ENCODE measurements at regions not wholly inside any gene's neighbourhood (a gene's known extent, or its start where the extent isn't known, plus 50 kb on each side); places are given as distances from the start of the nearest gene placed in this dataset.
"Not testable (repeated sequence)": the region's sequence is repeated elsewhere in the genome, so short reads cannot be mapped to it uniquely, and the experiment has no call there.

DNA sequence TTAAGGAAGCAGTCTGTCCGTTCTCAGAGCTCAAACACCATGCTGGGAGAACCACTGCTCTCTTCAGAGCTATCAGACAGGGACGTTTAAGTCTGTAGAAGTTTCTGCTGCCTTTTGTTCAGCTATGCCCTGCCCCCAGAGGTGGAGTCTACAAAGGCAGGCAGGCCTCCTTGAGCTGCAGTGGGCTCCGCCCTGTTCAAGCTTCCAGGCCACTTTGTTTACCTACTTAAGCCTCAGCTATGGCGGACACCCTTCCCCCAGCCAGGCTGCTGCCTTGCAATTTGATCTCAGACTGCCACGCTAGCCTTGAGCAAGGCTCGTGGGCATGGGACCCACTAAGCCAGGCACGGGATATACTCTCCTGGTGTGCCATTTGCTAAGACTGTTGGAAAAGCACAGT is 180.7 kb upstream of the TMEM196 start:
- not testable (repeated sequence) for DNase-seq (ENCODE audit: low read depth)

DNA sequence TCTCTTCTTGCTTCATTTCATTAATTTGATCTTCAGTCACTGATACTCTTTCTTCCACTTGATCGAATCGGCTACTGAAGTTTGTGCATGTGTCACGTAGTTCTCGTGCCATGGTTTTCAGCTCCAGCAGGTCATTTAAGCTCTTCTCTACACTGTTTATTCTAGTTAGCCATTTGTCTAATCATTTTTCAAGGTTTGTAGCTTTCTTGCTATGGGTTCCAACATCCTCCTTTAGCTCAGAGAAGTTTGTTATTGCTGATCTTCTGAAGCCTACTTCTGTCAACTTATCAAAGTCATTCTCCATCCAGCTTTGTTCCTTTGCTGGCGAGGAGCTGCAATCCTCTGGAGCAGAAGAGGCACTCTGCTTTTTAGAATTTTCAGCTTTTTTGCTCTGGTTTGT is 180.0 kb upstream of the TMEM196 start:
- not testable (repeated sequence) for DNase-seq (ENCODE audit: low read depth)

DNA sequence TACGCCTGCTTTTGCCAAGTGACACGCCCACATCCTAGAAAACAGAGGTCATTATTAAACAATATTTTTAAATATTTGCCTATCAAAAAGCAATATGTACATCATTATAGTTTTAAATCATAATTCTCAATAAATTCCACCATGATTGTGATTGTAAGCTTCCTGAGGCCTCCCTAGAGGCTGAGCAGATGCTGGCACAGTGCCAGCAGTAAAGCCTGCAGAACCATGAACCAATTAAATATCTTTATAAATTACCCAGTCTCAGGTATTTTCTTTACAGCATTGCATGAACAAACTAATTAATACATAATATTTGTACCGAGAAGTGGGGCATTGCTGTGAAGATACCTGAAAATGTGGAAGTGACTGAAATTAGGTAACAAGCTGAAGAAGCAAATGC is 174.7 kb upstream of the TMEM196 start:
- no peak for DNase-seq (ENCODE audit: low read depth)

DNA sequence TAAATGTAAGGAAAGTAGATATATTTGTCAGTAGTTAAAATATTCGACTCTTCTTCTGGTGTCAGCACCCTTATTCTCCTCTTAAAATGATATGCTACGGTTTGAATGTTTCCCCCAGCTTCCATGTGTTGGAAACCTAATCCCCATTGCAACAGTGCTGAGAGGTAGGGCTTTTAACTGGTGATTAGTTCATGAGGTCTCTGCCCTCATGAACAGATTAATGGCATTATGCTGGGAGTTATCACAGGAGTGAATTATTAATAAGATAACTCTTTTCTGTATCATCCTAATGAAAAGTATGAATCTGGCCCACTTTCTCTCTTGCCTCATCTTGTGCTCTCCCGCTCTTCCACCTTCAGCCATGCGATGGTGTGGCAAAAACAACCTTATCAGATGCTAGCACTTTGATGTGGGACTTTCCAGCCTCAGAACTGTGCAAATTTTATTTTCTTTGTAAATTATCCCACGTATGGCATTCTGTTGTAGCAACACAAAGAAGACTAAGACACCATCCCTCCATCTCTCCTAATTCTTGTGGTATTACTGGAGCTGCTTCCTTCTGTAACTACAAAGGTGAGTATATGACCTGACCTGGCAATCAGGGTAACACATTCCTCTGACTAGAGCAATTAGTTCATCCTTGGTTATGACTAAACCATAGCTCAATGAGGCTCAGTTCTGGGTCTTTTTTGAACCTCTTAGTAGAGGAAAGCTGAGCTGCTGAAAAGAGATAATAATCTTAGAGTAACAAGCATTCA is 171.1 kb upstream of the TMEM196 start:
- peak; percentile 10 for DNase-seq (ENCODE audit: low read depth)

DNA sequence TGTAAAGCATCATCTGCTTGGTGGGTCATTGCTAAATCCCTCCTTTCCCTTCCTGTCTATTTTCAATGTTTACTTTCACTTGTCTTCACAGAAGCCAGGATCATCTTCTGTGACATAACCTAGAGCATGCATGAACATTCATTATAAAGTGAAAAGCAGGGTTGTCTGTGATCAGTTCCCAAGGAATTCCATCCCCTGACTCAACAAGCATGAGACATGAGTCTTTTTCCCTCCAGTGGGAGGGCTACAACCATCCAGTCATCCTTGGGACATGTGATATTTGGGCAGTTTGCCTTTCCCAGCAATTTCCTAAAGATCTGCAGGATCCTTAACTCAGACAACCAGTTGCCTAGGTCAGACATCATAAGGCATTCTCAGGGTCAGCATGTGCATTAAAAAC is 166.3 kb upstream of the TMEM196 start:
- peak; percentile 97 for DNase-seq (ENCODE audit: low read depth)

DNA sequence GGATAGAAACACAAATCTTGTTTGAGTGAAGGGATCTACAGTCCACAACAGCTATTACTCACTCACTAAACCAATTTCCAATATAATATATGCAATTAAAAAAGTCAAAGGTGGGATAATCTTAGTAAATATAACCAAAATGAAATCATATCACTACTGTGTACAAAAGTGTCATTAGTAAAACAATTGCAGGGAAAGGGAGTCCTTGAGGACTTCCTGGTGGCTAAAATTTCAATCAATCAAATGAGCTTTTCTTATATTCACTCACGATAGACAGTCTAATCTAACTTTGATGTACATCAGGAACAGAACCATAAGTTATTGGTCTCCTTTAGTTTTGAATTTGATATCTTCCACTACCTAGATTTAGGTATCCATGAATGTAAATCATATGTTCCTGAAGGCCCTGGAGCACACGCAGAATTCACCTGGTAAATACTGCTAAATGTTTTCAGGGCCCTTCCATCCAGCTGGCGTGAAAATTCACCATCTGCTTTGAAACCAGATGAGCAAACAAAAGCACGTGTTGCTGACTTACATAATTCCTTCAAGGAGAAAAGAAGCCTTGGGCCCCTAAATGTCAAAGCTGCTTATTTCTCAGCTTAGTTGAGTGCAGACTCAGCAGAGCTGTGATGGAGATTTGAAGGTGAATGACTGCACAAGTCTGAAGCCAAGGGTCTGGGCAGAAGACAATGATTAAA is 159.3 kb upstream of the TMEM196 start:
- DNase-seq (ENCODE audit: low read depth) = no peak

DNA sequence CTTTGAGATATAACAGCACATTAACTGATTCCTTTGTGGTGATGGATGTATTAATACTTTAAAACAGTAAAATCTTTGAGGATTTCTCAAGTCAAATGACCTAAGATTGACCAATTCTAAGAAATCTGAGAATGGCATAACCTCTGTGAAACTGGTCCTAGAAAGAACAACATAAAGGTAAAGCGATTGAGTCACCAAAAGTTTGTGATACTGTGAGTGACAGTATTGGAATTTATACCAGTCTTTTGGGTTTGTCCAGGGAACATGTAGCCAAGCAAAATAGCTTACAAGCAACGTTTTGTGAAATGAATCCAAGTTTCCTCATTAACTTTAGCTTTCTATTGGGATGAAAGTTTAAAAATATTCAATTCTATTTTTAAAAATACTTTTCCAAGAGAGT is 157.4 kb upstream of the TMEM196 start:
- no peak for DNase-seq (ENCODE audit: low read depth)

DNA sequence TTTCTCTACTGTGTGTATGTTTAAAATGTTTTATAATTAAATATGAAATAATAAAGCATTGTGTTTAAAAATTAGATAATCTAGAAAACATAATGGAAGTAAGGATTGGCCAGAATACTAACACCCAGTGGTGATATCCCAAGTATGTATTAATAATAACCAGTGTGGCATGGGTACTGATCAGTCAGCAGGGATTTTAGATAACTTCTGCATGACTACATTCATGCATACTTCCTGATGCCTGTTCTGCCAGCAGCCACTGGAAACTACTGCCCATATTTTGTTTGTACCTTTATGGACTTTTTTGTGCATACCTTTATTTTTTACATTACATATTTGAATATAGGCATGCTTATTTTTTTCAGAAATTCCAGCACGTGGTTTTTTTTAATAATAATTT is 156.6 kb upstream of the TMEM196 start:
- peak; percentile 37 for DNase-seq (ENCODE audit: low read depth)

DNA sequence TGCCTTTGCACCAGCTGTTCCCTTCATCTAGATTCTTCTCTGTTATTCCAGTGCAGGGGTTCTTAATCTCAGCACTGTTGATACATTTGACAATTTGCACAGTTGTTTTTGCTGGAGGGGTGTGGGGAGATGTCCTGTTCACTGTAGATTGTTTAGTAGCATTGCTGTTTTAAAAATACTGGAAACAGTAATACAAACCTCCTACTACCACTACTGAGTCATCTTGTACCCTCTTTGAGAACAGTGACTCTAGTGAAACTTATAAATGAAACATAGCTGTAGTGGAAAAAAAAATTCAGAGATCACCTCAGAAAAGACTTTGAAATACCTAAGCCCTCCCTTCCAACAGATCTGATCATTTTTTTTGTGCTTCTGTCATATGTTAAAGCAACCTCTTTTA is 154.8 kb upstream of the TMEM196 start:
- DNase-seq (ENCODE audit: low read depth) = no peak

DNA sequence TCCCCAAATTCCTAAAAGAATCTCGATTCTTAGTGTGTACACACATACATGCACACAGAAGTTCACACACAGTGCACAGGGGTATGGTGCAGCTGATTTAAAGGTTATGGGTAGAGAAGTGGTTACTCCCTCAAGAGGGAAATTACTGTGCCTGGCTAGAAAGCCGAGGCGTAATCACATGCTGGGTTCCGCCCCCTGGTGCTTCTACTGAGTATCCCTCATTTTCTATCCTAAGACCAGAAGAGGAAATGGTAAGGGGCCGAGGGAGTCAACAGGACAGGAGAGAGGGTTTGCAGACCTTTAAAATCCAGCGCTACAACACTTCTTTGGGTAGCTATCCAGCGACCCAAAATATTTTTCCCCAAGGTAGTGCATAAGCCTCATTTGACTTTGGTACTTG is 147.3 kb upstream of the TMEM196 start:
- no peak for DNase-seq (ENCODE audit: low read depth)

DNA sequence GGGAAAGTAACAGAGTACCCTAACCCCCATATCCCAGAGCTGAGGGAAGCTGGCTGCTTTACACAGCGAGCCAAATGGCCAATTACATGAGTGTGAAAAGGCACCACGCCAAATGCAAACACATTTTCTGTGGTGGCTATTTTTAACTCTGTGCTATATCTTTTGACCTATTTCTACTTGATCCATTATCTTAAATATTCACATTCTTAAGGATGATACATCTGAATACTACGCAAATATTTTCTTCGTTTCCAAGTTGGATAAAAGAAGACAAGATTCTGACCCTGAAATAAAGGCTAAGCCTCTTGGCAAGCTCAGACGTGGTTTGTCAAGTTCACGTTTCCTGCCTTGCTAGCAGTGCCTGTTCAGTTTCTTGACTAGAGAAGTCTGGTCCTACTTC is 146.7 kb upstream of the TMEM196 start:
- peak; percentile 56 for DNase-seq (ENCODE audit: low read depth)

DNA sequence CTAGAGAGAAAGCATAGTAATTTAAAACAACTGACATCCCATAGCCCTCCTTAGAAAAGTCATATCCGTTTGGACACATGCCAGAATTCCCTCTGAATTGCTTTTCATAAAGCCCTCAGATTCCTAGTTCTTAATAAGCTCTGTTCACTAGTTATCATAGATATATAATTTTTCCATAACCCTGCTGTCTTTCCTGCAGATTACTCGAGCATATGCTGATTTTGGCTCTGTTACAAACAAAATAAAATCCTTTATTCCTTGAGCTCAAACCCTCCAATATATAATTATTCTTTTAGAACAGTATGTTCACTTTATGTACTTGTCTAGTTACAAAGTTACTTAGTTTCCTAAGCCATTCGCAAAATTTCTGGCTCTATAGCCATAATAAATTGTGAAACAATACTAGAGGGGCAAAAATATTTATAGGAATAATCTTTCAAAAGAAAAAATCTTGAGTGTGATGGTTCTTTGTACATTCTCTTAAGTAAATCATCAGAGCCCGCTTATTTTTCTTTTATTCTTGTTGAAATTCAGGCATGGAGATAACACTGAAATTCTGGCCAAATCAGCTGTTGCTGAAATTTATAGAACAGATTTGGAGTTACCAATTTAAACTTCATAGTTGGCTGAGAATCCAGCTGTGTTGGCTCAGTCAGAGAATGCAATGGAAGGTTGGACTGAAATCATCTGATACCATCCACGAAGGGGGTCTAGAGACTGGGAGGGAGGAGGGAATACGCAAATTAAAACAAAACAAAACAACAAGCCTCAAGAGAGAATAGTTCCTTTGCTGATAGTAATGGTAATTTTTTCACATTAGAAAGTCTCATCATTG is 146.1 kb upstream of the TMEM196 start:
- peak; percentile 49 for DNase-seq (ENCODE audit: low read depth)

DNA sequence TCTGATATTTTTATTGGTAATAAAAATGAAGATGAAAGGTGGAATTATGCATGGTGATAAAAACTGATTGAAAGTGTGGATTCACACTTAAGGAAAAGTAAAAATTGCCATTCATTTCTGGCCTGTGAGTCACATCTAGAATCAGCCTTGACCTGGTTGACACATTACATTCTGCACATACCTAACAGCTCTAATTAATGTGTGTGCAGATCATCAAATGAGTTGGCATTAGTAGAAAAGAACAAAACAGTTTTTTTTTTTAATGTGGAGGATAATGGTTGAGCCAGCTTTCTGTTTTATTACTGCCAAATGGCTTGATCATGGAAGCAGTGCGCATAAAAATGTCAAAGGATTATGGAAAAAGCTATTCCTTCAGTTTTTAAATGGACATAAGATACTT is 142.6 kb upstream of the TMEM196 start:
- DNase-seq (ENCODE audit: low read depth) = peak; percentile 58

DNA sequence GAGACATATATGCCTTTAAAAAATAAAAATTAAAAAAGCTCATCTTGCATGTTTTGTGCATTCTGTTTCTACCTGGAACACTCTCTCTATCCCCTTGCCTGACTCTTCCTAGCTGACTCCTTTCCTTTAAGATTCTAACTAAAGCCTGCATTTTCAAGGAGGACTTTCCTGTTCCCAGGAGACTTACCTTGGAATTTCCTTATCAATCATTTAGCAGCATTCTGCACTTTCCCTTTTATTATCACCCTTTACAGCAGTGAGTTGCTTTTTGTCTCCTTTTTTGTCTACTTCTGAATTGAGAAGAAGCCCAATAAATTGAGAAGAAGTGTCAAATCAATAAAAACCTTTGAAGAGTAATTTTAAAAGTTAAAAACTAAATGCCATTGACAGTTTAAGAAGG is 142.2 kb upstream of the TMEM196 start:
- DNase-seq (ENCODE audit: low read depth) = no peak

DNA sequence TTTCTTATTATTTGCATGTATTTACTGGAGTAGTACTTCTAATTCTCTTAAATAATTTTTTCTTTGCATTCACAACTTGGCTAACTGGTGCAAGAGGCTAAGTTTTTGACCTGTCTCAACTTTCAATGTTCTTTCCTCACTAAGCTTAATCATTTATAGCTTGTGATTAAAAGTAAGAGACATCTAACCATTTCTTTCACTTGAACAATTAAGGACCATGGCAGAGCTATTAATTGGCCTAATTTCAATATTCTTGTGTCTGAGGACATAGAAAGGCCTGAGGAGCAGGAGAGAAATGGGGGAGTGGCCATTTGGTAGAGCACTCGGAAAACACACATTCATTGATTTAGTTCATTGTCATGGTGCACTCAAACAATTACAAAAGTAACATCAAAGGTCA is 141.4 kb upstream of the TMEM196 start:
- no peak for DNase-seq (ENCODE audit: low read depth)

DNA sequence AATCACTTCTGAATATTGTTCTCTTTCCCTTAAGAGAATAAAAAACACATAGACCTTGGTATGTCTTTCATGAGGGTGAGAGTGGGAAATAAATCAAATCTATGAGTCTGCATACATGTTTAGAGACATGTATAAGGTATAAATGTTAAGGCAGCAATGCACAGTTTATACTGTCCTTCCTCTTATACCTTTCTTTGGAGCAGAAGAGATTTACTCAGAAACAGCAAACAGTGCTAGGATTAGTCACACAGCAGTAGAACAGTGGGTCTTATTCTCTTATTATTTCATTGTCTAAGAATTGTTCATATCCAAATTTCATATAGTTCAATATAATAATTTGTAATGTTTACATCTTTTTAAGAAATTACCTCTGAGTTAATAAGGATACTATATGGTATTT is 126.7 kb upstream of the TMEM196 start:
- no peak for DNase-seq (ENCODE audit: low read depth)

DNA sequence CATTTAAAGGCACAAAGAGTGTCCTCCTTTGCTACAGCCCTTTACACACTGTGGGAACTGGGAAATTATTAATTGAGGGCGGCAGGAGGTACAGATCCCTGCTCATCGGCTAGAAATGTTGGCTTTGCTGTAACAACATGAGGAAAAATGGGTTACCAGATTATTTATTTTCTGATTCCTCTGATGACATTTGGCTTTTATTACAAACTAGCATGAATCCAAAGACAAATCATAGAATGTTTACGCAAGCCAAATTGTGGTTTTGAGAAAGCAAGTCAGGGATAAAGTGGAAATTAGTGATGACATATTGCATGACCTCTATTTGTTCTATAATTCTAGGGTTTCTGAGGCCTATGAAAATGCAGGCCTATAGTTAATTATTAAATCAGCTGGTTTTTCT is 126.1 kb upstream of the TMEM196 start:
- no peak for DNase-seq (ENCODE audit: low read depth)

DNA sequence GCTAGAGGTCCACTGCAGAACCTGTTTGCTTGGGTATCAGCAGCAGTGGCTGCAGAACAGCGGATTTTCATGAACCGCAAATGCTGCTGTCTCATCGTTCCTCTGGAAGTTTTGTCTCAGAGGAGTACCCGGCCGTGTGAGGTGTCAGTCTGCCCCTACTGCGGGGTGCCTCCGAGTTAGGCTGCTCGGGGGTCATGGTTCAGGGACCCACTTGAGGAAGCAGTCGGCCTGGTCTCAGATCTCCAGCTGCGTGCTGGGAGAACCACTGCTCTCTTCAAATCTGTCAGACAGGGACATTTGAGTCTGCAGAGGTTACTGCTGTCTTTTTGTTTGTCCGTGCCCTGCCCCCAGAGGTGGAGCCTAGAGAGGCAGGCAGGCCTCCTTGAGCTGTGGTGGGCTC is 109.5 kb upstream of the TMEM196 start:
- not testable (repeated sequence) for DNase-seq (ENCODE audit: low read depth)

DNA sequence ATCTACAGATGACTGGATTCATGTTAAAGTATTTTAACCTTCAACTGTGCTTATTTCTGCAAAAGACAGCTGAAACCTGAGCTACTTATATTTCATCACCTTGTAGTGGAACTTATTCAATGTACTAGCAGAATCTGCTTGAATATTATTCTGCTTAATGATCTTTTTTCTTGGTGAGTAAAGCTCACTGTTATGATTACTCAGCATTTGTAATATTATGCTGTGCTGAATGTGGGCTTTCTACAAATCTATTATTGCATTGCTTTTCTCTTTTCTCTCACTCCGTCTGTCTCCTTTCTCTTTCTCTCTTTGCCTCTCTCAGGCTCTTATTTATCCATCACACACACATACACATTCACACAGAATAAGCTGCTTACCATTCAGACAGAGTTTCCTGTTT is 98.7 kb upstream of the TMEM196 start:
- DNase-seq (ENCODE audit: low read depth) = no peak

DNA sequence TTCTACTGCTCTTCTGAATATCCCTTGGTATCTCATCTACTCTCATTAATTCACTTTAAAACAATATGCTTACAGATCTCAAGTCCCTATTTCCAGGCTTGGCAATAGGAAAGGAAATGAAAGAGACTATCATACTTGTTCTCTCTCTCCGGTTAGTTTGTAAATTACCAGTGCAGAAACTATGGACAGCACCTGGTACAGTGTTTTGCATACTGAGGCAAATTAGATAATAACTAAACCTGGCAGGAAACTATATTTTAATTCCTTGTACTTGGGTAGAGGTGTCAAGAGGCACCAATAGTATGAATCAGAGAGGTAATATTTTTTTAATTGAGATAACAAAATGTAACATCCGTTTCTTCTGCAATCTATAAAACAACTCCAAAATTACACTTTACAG is 97.7 kb upstream of the TMEM196 start:
- DNase-seq (ENCODE audit: low read depth) = no peak

DNA sequence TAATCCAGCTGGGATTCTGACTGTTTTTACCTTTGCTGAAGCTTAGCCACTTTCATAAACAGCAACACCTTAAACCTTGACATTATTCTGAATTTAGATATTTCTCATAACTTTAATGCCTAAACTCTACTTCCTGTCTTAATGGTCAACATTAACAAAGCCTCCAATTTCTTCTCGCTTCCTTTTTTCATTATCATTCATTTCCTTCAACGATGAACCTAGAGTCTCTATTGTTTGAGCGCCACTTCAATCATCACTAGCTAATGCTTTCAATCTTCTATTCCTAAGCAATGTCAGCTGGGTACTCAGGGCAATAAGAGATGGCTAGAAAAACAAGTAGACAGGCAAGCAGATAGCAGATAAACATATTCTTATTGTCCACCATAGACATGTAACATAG is 96.6 kb upstream of the TMEM196 start:
- DNase-seq (ENCODE audit: low read depth) = no peak

DNA sequence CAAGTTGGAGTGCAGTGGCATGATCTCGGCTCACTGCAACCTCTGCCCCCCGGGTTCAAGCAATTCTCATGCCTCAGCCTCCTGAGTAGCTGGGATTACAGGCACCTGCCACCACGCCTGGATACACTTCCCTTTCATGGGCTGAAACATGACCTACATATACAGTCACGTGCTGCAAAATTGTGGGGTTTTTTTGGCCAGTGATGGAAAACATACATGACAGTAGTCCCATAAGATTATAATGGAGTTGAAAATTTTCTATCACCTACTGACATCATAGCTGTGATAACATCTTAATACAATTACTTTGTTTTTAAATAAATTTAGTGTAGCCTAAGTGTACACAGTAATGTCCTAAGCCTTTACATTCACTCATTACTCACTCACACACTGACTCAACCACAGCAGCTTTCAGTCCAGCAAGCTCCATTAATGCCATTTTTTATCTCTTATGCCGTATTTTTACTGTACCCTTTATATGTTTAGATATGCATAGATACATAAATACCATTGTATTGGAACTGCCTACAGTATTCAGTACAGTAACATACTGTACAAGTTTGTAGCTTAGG is 79.9 kb upstream of the TMEM196 start:
- peak; percentile 28 for DNase-seq (ENCODE audit: low read depth)

DNA sequence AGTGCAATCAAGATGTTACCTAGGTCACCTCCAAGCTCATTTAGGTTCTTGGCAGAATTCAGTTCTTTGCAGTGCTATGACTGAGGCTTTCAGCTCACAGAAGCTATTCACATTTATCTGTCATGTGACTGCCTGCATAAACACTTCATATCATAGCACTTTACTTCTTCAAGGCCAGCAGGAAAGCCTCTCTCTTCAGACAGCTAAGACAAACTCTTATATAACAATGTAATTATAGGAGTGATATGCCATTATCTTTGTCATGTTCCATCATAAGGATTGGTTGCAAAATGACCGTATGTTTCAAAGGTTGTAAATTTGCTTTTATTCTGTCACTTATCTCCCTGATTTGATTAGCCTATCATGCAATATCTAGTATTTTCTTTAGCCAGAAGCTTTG is 78.8 kb upstream of the TMEM196 start:
- DNase-seq (ENCODE audit: low read depth) = no peak
